HepG2 (cell line): ENCODE measurements at regions not wholly inside any gene's neighbourhood (a gene's known extent, or its start where the extent isn't known, plus 50 kb on each side); places are given as distances from the start of the nearest gene placed in this dataset.

ENCODE experiments used
- ATAC-seq: fragments of 200-7000 bp; cut with Tn5 transposase; 3 replicates; pipeline ENCODE4 v1.9.1; 2020; ENCODE audit warnings: mild to moderate bottlenecking, moderate library complexity
- BruUV-seq: library from RNA; stranded (reverse); fragments of 400-500 nt; replicated peaks from 2 replicates; lab custom pipeline; 2021; lab: Mats Ljungman, UMichigan
- CTCF ChIA-PET: fragments of 300-600 bp; formaldehyde crosslinking; extraction: SDS; loops from one replicate; lab custom pipeline; 2021; ENCODE audit warnings: low total read pairs, inconsistent platforms, low intra/inter-chr PET ratio; lab: Yijun Ruan, JAX
- POLR2A ChIA-PET: fragments of 350-600 bp; sonication (Branson Sonifier 250); formaldehyde crosslinking; loops from one replicate; lab custom pipeline; 2020; ENCODE audit warnings: antibody characterized with exemption, inconsistent platforms; lab: Yijun Ruan, JAX
- DNase-seq: peaks from one replicate; pipeline ENCODE4 v3.0.0-alpha.2; 2015; ENCODE audit warnings: low spot score
- FAIRE-seq: peaks from 3 replicates; lab custom pipeline; 2011; peaks lifted over from hg19 to GRCh38; lab: Jason Lieb, UNC
- H2AFZ ChIP-seq: one replicate; pipeline ENCODE4 v1.6.1; 2011; ENCODE audit warnings: low read length, inconsistent platforms
- H3K27ac ChIP-seq: fragments of 300-600 bp; 3 replicates; pipeline ENCODE4 v1.8.0; 2011; ENCODE audit warnings: mixed run types, mild to moderate bottlenecking, mixed read lengths, low read length, inconsistent platforms; ENCODE audit not compliant: insufficient read depth; ENCODE audit errors: extremely low read length
- H3K27me3 ChIP-seq, 2 experiments: fragments of 200-600 bp in 1 of 2; 2 replicates in 1 of 2; 3 replicates in 1 of 2; pipeline versions ENCODE4 v1.6.0 to v1.8.0; 2011; ENCODE audit warnings: low read length in 2 of 2, mild to moderate bottlenecking in 2 of 2, moderate library complexity in 2 of 2, inconsistent platforms in 1 of 2; ENCODE audit not compliant: insufficient read depth in 2 of 2, control insufficient read depth in 1 of 2
- H3K36me3 ChIP-seq, 2 experiments: fragments of 200-600 bp in 1 of 2; replicated peaks in 1 of 2; 2 replicates in 1 of 2; 3 replicates in 1 of 2; pipeline versions ENCODE4 v1.5.1 to v1.8.0; 2011; ENCODE audit warnings: low read length in 2 of 2, inconsistent platforms in 1 of 2; ENCODE audit not compliant: insufficient read depth in 2 of 2, control insufficient read depth in 1 of 2
- H3K4me1 ChIP-seq: 2 replicates; pipeline ENCODE4 v1.5.1; 2012; ENCODE audit warnings: low read length, inconsistent platforms; ENCODE audit not compliant: insufficient read depth
- H3K4me2 ChIP-seq: 2 replicates; pipeline ENCODE4 v1.6.0; 2011; ENCODE audit warnings: low read depth, low read length, inconsistent platforms
- H3K4me3 ChIP-seq, 3 experiments: fragments of 200-600 bp in 1 of 3; sonication (generic), shearing (Covaris generic) in 1 of 3; replicated peaks in 1 of 3; 2 replicates each; pipeline ENCODE4 v1.5.1; 2011 to 2016; ENCODE audit warnings: low read length in 3 of 3, inconsistent platforms in 2 of 3, low read depth in 2 of 3, mild to moderate bottlenecking in 2 of 3, control low read depth in 1 of 3, mixed read lengths in 1 of 3; ENCODE audit not compliant: insufficient read depth in 1 of 3
- H3K79me2 ChIP-seq: one replicate; pipeline ENCODE4 v1.6.1; 2011; ENCODE audit warnings: low read length, inconsistent platforms; ENCODE audit not compliant: insufficient read depth
- H3K9ac ChIP-seq: 2 replicates; pipeline ENCODE4 v1.6.0; 2011; ENCODE audit warnings: mild to moderate bottlenecking, low read depth, low read length, inconsistent platforms; ENCODE audit not compliant: insufficient read depth
- H3K9me3 ChIP-seq: 2 replicates; pipeline ENCODE4 v1.5.1; 2012; ENCODE audit warnings: mild to moderate bottlenecking, low read length
- H4K20me1 ChIP-seq: 2 replicates; pipeline ENCODE4 v1.6.0; 2011; ENCODE audit warnings: inconsistent platforms, mild to moderate bottlenecking, low read length, moderate library complexity; ENCODE audit not compliant: insufficient read depth
- CEBPB ChIP-seq: IDR thresholded peaks from 2 replicates; pipeline ENCODE4 v1.6.1; 2011; ENCODE audit warnings: low read depth, low read length, improper control_type of control experiment, borderline replicate concordance
- CEBPG ChIP-seq: IDR thresholded peaks from 2 replicates; pipeline ENCODE4 v1.6.1; 2016
- TCF7L2 ChIP-seq: IDR thresholded peaks from 2 replicates; pipeline ENCODE4 v1.6.1; 2011; ENCODE audit warnings: mild to moderate bottlenecking, low read depth, low read length, moderate library complexity
- WGBS: methylation state at CpG from one replicate; pipeline ENCODE4 v1.1.6; 2017; ENCODE audit warnings: low lambda C conversion rate; 5-methylcytosine and 5-hydroxymethylcytosine counted together
- in situ Hi-C: cut with HindIII; loops from 2 replicates; pipeline ENCODE4 v1.10.0; 2017; ENCODE audit warnings: low pct_unique_long_range_greater_than_20kb; ENCODE audit not compliant: extremely low pct_ligation_motif_present
- intact Hi-C: fragments of 100-400 bp; cut with micrococcal nuclease; formaldehyde crosslinking; loops from one replicate; pipeline ENCODE4 v1.10.0; 2022; ENCODE audit not compliant: unreplicated experiment
- TF ChIP-seq, protein P1 (sequence below): IDR thresholded peaks from 2 replicates; pipeline ENCODE4 v1.6.1; 2012; ENCODE audit warnings: low read length, improper control_type of control experiment

DNA sequence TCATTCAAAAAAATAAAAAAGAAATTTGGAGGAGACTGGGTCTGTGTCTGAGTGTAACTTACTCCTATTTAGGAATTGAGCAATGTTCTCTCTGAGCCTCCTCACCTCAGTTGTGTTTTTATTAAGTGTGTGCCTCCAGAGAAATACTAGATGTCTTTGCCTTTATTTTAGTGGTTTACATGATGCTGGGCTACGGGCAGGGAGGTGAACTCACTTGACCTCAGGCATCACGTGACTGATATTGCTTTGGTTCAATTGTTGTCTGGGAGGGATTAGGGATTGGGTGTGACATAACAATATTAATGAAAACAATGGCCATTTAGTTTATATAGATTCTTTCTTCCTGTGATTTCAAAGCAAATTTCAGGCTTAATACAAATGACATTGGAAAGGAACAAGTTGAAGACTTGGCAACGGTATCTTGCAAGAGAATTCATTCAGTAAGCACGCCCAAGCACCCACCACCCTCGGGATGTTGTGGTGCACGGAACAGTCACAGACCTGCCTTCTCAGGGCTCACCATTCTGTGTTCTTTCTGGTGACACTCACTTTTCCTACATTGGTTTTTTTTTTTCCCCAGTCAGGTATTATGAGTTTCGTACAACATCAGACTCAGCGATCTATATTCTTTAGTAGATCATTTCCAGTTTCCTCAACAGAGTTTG is 77.5 kb downstream of the BMP4 start (continued):
- TF ChIP-seq, protein P1, sequence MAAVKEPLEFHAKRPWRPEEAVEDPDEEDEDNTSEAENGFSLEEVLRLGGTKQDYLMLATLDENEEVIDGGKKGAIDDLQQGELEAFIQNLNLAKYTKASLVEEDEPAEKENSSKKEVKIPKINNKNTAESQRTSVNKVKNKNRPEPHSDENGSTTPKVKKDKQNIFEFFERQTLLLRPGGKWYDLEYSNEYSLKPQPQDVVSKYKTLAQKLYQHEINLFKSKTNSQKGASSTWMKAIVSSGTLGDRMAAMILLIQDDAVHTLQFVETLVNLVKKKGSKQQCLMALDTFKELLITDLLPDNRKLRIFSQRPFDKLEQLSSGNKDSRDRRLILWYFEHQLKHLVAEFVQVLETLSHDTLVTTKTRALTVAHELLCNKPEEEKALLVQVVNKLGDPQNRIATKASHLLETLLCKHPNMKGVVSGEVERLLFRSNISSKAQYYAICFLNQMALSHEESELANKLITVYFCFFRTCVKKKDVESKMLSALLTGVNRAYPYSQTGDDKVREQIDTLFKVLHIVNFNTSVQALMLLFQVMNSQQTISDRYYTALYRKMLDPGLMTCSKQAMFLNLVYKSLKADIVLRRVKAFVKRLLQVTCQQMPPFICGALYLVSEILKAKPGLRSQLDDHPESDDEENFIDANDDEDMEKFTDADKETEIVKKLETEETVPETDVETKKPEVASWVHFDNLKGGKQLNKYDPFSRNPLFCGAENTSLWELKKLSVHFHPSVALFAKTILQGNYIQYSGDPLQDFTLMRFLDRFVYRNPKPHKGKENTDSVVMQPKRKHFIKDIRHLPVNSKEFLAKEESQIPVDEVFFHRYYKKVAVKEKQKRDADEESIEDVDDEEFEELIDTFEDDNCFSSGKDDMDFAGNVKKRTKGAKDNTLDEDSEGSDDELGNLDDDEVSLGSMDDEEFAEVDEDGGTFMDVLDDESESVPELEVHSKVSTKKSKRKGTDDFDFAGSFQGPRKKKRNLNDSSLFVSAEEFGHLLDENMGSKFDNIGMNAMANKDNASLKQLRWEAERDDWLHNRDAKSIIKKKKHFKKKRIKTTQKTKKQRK: no peak

DNA sequence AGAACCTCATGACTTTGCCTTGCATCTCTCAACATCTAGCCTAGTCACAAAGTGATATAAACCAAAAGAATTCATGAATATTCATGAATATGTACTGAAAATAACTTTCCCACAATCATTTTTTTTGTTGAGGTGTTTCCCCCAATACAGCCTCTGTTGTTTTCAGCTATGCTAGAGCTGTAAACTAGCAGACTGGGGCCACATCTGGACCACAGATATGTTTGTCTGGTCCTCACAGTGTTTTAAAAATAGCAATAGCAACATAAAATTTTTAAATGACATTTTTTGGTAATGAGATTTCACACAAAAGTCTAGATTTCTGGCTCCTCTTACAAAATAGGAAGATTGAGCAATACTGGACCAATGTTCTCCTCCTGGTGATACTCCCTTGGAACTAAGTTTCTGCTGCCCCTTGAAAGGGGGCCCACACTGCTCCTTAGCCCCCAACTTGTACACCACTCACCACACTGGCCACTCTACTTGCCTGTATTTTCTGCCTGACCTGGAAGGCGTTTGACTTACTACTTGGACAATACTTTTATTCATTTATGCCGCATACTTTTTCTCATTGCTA is 81.2 kb downstream of the BMP4 start:
- FAIRE-seq (no peak), DNase-seq (no peak), ATAC-seq (no peak)
- Histone ChIP-seq H3K4me1 (peaks cover 29% of the 10 kb centered on the region), H2AFZ (no peak overlapping the region), H4K20me1 (no peaks in the 10 kb centered on the region), H3K27me3 (no peaks in the 10 kb centered on the region), H3K4me2 (no peak overlapping the region), H3K9me3 (no peaks in the 10 kb centered on the region), H3K79me2 (no peaks in the 10 kb centered on the region), H3K36me3 (no peaks in the 10 kb centered on the region), H3K27ac (no peak overlapping the region), H3K4me3 (no peak overlapping the region), H3K9ac (no peak overlapping the region)
- BruUV-seq: no TSS peak
- in situ Hi-C loops (no loop called here), intact Hi-C loops (no loop called here)
- 97% methylated on average over 2 of the region's 2 CpGs for WGBS
- POLR2A ChIA-PET: no interaction called here
- CTCF ChIA-PET: no interaction called here
- peak; percentile 65; the same call in 1 of the 2 replicates for TF ChIP-seq CEBPB
- TF ChIP-seq CEBPG (CRISPR knock-in tag): 0 out of 2 replicates have a peak, but pooled peaks have one; percentile 29
- no peak for TF ChIP-seq TCF7L2
- TF ChIP-seq, all 625 proteins: peak for 2
